ENCODE measurements at regions not wholly inside any gene's neighbourhood (a gene's known extent, or its start where the extent isn't known, plus 50 kb on each side); places are given as distances from the start of the nearest gene placed in this dataset.
"Not testable (repeated sequence)": the region's sequence is repeated elsewhere in the genome, so short reads cannot be mapped to it uniquely, and the experiment has no call there.

GRCh38 chr13:58306062-58306461, 674.5 kb downstream of the PCDH17 start:
- H3K9me3 ChIP-seq (ENCODE audit: control insufficient read depth, insufficient read depth, low read length) = no peaks in the 10 kb centered on the region
- no peaks in the 10 kb centered on the region for H3K4me1 ChIP-seq (ENCODE audit: control insufficient read depth, insufficient read depth, low read length)
- DNase-seq (ENCODE audit: low read depth, low spot score) = no peak
- no peak overlapping the region for H3K27ac ChIP-seq (ENCODE audit: low read length)
- no peak overlapping the region for H3K4me3 ChIP-seq (ENCODE audit: low read length)
- no peaks in the 10 kb centered on the region for H3K27me3 ChIP-seq (ENCODE audit: control insufficient read depth, insufficient read depth, low read length)
- WGBS (ENCODE audit: insufficient coverage, insufficient read length) = no CpG with 5 or more reads among the region's 1 CpG
- H3K36me3 ChIP-seq (ENCODE audit: control insufficient read depth, insufficient read depth, low read length) = no peaks in the 10 kb centered on the region

GRCh38 chr13:58313219-58313618, 681.7 kb downstream of the PCDH17 start:
- H3K9me3 ChIP-seq (ENCODE audit: control insufficient read depth, insufficient read depth, low read length) = no peaks in the 10 kb centered on the region
- H3K4me1 ChIP-seq (ENCODE audit: control insufficient read depth, insufficient read depth, low read length) = no peaks in the 10 kb centered on the region
- H3K36me3 ChIP-seq (ENCODE audit: control insufficient read depth, insufficient read depth, low read length) = no peaks in the 10 kb centered on the region
- DNase-seq (ENCODE audit: low read depth, low spot score) = no peak
- H3K27ac ChIP-seq (ENCODE audit: low read length) = no peak overlapping the region
- WGBS (ENCODE audit: insufficient coverage, insufficient read length) = no CpG with 5 or more reads among the region's 2 CpGs
- H3K4me3 ChIP-seq (ENCODE audit: low read length) = no peak overlapping the region
- no peaks in the 10 kb centered on the region for H3K27me3 ChIP-seq (ENCODE audit: control insufficient read depth, insufficient read depth, low read length)

GRCh38 chr13:58318495-58319167, 687.1 kb downstream of the PCDH17 start:
- Histone ChIP-seq H3K27ac (ENCODE audit: low read length) (no peak overlapping the region), H3K4me3 (ENCODE audit: low read length) (no peak overlapping the region), H3K36me3 (ENCODE audit: control insufficient read depth, insufficient read depth, low read length) (no peaks in the 10 kb centered on the region), H3K9me3 (ENCODE audit: control insufficient read depth, insufficient read depth, low read length) (no peaks in the 10 kb centered on the region), H3K27me3 (ENCODE audit: control insufficient read depth, insufficient read depth, low read length) (no peaks in the 10 kb centered on the region), H3K4me1 (ENCODE audit: control insufficient read depth, insufficient read depth, low read length) (no peaks in the 10 kb centered on the region)
- WGBS (ENCODE audit: insufficient coverage, insufficient read length) = no CpG with 5 or more reads among the region's 50 CpGs
- DNase-seq (ENCODE audit: low read depth, low spot score) = no peak

DNA sequence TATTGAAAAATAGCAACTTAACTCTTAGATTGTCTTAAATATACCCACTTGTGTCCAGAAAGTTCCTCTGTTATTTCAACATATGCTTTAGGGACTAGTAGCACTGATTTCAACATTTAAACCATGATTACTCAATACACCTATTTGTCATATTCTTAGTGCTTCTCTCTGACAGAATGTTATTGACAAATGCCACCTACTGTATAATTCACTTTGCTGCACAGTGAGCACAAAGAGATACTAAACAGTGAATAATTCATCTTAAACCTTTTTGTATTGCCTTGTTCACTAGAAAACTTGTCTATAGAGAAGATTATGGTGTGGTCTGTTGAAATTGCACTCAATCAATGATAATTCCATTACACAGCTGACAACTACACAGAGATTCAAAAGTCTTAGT, 692.6 kb downstream of the PCDH17 start:
- no peak for DNase-seq (ENCODE audit: low read depth, low spot score)
- Histone ChIP-seq H3K36me3 (ENCODE audit: control insufficient read depth, insufficient read depth, low read length) (no peaks in the 10 kb centered on the region), H3K27me3 (ENCODE audit: control insufficient read depth, insufficient read depth, low read length) (no peaks in the 10 kb centered on the region), H3K4me3 (ENCODE audit: low read length) (no peak overlapping the region), H3K9me3 (ENCODE audit: control insufficient read depth, insufficient read depth, low read length) (no peaks in the 10 kb centered on the region), H3K27ac (ENCODE audit: low read length) (no peak overlapping the region), H3K4me1 (ENCODE audit: control insufficient read depth, insufficient read depth, low read length) (no peaks in the 10 kb centered on the region)

- Histone ChIP-seq H3K27ac (ENCODE audit: low read length) (no peak overlapping the region), H3K9me3 (ENCODE audit: control insufficient read depth, insufficient read depth, low read length) (no peaks in the 10 kb centered on the region), H3K4me3 (ENCODE audit: low read length) (no peak overlapping the region), H3K4me1 (ENCODE audit: control insufficient read depth, insufficient read depth, low read length) (no peaks in the 10 kb centered on the region), H3K36me3 (ENCODE audit: control insufficient read depth, insufficient read depth, low read length) (no peaks in the 10 kb centered on the region), H3K27me3 (ENCODE audit: control insufficient read depth, insufficient read depth, low read length) (no peaks in the 10 kb centered on the region)
- no CpG with 5 or more reads among the region's 5 CpGs for WGBS (ENCODE audit: insufficient coverage, insufficient read length)
- no peak for DNase-seq (ENCODE audit: low read depth, low spot score)
Observed at GRCh38 chr13:58329746-58330145, 698.2 kb downstream of the PCDH17 start.

DNA sequence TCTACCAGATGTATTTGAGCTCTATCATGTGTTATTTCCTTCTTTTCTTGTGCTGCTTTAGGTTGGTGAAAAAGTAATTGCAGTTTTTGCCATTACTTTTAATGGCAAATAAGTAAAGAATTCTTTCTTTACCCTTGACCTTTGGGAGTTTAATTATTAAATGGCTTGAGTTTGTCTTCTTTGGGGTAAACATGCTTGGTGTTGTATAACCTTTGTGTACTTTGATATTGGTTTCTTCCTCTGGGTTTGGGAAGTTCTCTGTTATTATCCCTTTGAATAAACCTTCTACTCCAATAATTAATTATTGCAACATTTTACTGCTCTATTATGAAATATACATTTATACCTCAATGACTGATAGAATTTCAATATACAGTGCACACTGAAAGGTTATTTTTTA, 709.4 kb downstream of the PCDH17 start:
- no peak for DNase-seq (ENCODE audit: low read depth, low spot score)
- H3K4me3 ChIP-seq (ENCODE audit: low read length) = no peak overlapping the region
- no peaks in the 10 kb centered on the region for H3K9me3 ChIP-seq (ENCODE audit: control insufficient read depth, insufficient read depth, low read length)

GRCh38 chr13:58341318-58341717, 709.8 kb downstream of the PCDH17 start:
- no peak for DNase-seq (ENCODE audit: low read depth, low spot score)
- Histone ChIP-seq H3K27me3 (ENCODE audit: control insufficient read depth, insufficient read depth, low read length) (no peaks in the 10 kb centered on the region), H3K4me3 (ENCODE audit: low read length) (no peak overlapping the region), H3K36me3 (ENCODE audit: control insufficient read depth, insufficient read depth, low read length) (no peaks in the 10 kb centered on the region), H3K27ac (ENCODE audit: low read length) (no peak overlapping the region), H3K9me3 (ENCODE audit: control insufficient read depth, insufficient read depth, low read length) (no peaks in the 10 kb centered on the region), H3K4me1 (ENCODE audit: control insufficient read depth, insufficient read depth, low read length) (no peaks in the 10 kb centered on the region)
- WGBS (ENCODE audit: insufficient coverage, insufficient read length) = no CpG with 5 or more reads among the region's 1 CpG

More for the DNA sequence above, 709.4 kb downstream of the PCDH17 start:
- Histone ChIP-seq H3K27me3 (ENCODE audit: control insufficient read depth, insufficient read depth, low read length) (no peaks in the 10 kb centered on the region), H3K36me3 (ENCODE audit: control insufficient read depth, insufficient read depth, low read length) (no peaks in the 10 kb centered on the region), H3K27ac (ENCODE audit: low read length) (no peak overlapping the region), H3K4me1 (ENCODE audit: control insufficient read depth, insufficient read depth, low read length) (no peaks in the 10 kb centered on the region)

- Histone ChIP-seq H3K36me3 (ENCODE audit: control insufficient read depth, insufficient read depth, low read length) (no peaks in the 10 kb centered on the region), H3K27me3 (ENCODE audit: control insufficient read depth, insufficient read depth, low read length) (no peaks in the 10 kb centered on the region), H3K9me3 (ENCODE audit: control insufficient read depth, insufficient read depth, low read length) (no peaks in the 10 kb centered on the region), H3K4me1 (ENCODE audit: control insufficient read depth, insufficient read depth, low read length) (no peaks in the 10 kb centered on the region; the same call in 1 of the 2 replicates), H3K27ac (ENCODE audit: low read length) (no peak overlapping the region), H3K4me3 (ENCODE audit: low read length) (no peak overlapping the region)
- DNase-seq (ENCODE audit: low read depth, low spot score) = no peak
- no CpG with 5 or more reads among the region's 3 CpGs for whole genome bisulfite sequencing (ENCODE audit: insufficient coverage, insufficient read length)
Observed at GRCh38 chr13:58343076-58343475, 711.5 kb downstream of the PCDH17 start.

- not testable (repeated sequence) for H3K4me3 ChIP-seq (ENCODE audit: low read length); H3K27me3 ChIP-seq (ENCODE audit: control insufficient read depth, insufficient read depth, low read length)
- no CpG with 5 or more reads among the region's 9 CpGs for WGBS (ENCODE audit: insufficient coverage, insufficient read length)
Observed at GRCh38 chr13:58352100-58352499, 720.6 kb downstream of the PCDH17 start.

GRCh38 chr13:58369936-58370335, 738.4 kb downstream of the PCDH17 start:
- Histone ChIP-seq H3K9me3 (ENCODE audit: control insufficient read depth, insufficient read depth, low read length) (no peaks in the 10 kb centered on the region), H3K36me3 (ENCODE audit: control insufficient read depth, insufficient read depth, low read length) (no peaks in the 10 kb centered on the region), H3K27me3 (ENCODE audit: control insufficient read depth, insufficient read depth, low read length) (no peaks in the 10 kb centered on the region), H3K27ac (ENCODE audit: low read length) (no peak overlapping the region), H3K4me1 (ENCODE audit: control insufficient read depth, insufficient read depth, low read length) (no peaks in the 10 kb centered on the region), H3K4me3 (ENCODE audit: low read length) (no peak overlapping the region)
- DNase-seq (ENCODE audit: low read depth, low spot score) = no peak
- no CpG with 5 or more reads among the region's 5 CpGs for whole genome bisulfite sequencing (ENCODE audit: insufficient coverage, insufficient read length)

More at GRCh38 chr13:58352100-58352499, 720.6 kb downstream of the PCDH17 start:
- not testable (repeated sequence) for H3K9me3 ChIP-seq (ENCODE audit: control insufficient read depth, insufficient read depth, low read length); H3K27ac ChIP-seq (ENCODE audit: low read length); H3K36me3 ChIP-seq (ENCODE audit: control insufficient read depth, insufficient read depth, low read length); H3K4me1 ChIP-seq (ENCODE audit: control insufficient read depth, insufficient read depth, low read length); DNase-seq (ENCODE audit: low read depth, low spot score)

DNA sequence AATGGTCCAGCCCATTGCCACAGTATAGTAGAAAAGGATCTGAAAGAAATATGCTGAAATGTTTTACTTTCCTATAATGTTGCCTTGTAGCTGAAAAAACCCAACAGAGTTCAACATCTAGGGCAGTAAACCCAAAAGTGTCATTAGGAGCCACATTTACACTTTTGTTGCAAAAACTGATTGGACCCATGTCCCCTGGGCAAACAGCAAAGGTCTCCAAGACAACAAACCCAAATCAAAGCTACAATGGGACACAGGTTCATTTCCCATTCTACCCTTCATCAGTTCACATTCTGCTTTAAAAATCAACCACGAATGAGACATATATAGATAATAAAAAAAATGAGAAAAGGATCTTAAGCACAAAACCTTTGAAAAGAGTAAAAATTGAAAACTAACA, 744.8 kb downstream of the PCDH17 start:
- Histone ChIP-seq H3K4me1 (ENCODE audit: control insufficient read depth, insufficient read depth, low read length) (no peaks in the 10 kb centered on the region), H3K27me3 (ENCODE audit: control insufficient read depth, insufficient read depth, low read length) (no peaks in the 10 kb centered on the region), H3K4me3 (ENCODE audit: low read length) (no peak overlapping the region), H3K36me3 (ENCODE audit: control insufficient read depth, insufficient read depth, low read length) (no peaks in the 10 kb centered on the region), H3K27ac (ENCODE audit: low read length) (no peak overlapping the region), H3K9me3 (ENCODE audit: control insufficient read depth, insufficient read depth, low read length) (no peaks in the 10 kb centered on the region)
- whole genome bisulfite sequencing (ENCODE audit: insufficient coverage, insufficient read length) = no CpG with 5 or more reads among the region's 1 CpG
- DNase-seq (ENCODE audit: low read depth, low spot score) = no peak
